HG03196 (cell line): ENCODE measurements at regions not wholly inside any gene's neighbourhood (a gene's known extent, or its start where the extent isn't known, plus 50 kb on each side); places are given as distances from the start of the nearest gene placed in this dataset.
"Not testable (repeated sequence)": the region's sequence is repeated elsewhere in the genome, so short reads cannot be mapped to it uniquely, and the experiment has no call there.

Experiments used
- ATAC-seq: cut with Tn5 transposase; IDR thresholded peaks from one replicate; pipeline ENCODE4 v1.9.1; 2021; ENCODE audit not compliant: unreplicated experiment

DNA sequence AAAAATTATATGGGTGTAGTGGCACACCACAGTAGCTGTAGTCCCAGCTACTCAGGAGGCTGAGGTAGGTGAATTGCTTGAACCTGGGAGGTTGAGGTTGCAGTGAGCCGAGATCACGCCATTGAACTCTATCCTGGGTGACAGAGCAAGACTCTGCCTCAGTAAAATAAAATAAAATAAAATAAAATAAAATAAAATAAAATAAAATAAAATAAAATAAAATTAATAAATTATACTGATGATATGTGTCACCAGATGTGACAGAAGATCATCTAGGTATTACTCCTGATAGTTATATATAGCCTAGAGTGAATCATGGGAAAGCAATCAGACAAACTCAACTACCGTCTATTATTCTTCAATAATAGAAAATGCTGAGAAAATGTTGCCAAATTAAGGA lies 972.5 kb downstream of the MRPL39 start:
- ATAC-seq = no peak

- no peak for ATAC-seq
These were observed 978.7 kb downstream of the MRPL39 start for GRCh38 chr21:24628536-24628935.

DNA sequence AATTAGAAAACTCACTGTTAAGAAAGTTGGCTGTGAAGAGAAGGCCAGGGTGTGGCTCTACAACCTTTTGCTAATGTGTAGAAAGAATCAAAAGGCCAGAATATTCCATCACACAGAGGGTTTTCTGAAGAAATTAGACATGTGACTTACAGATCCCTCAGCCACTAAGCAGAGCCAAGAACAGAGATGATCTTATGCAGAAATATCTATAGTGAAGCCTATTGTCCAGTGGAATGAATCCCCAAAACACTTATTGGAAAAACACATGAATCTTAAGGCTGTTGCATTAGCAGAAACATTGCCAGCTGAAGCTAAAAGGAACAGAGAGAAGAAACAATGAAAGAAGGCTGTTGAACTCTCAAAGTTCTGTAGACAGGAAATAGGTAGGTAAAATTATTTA lies 979.2 kb downstream of the MRPL39 start:
- no peak for ATAC-seq

GRCh38 chr21:24617819-24618218 lies 989.5 kb downstream of the MRPL39 start:
- no peak for ATAC-seq

GRCh38 chr21:24594082-24594481 lies 1013.2 kb downstream of the MRPL39 start:
- ATAC-seq = no peak

- no peak for ATAC-seq
These were observed 1017.0 kb downstream of the MRPL39 start for GRCh38 chr21:24590261-24590660.

DNA sequence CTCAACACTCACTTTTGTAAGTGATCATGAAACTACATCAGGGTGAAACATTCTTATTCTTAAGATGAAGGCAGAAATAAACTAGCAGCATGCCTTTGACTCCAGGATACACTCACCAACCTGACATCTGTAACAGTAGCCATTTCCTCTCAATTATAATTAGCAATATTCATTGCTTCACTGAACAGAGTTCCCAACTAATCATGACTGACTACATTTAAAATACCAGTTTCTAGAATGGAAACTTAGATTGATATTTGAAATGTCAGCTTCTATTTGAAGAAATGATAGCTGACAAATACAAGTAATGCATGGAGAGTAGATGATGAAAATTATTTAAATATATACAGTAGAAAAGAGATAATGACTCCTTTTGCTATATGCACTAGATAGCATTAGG lies 1023.8 kb downstream of the MRPL39 start:
- no peak for ATAC-seq

DNA sequence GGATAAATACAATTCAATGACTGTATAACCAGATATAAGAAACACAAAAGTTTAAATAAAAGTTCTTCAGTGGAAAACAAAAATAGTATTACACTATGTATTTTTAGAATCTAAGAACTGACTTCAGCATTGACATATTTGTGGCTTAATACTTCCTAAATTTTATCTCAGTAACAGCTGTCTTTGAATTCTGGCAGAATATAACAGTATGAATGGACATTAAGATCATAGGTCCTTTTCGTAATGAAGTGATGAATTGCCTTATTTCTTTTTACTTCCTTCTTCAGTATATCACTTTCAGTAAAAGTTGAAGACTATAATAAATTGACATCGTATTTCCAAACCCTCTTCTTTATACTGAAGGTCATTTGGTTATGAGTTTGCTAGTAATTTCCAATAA lies 1030.0 kb downstream of the MRPL39 start:
- ATAC-seq = no peak

DNA sequence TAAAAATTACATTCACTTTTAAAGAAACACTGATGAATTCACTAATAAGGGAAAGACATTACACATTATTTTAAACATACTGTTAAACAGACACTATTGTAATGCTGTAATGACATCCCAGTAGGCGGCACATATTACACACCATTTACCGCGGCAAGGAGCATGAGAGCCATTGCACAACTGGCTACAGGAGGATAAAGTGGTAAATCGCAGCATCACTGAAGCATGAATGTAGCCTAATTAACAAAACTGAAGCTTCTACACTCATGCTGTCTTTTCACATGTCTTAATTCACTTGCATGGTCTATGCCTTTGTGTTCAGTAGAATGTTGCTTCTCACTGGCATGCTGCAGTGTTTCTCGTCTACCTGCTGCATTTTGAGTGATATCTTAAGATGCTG lies 1046.0 kb downstream of the MRPL39 start:
- no peak for ATAC-seq

DNA sequence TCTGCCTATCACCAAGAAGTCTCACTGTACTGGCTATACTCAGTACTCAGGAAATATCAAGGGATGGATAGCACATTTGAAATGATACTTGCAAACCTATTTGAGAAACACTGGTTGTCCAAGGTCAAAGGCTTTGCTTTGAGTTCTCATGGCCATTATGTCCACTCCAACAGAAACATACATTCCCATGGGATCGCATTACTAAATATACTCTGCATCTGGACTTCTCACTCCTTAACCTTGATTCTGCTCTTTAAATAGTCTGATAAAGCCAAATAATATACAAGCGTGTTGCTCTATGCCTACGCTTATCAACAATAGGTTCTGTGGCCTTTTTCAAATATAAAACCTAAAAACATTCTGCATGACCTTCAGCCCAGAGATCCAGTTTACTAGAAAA lies 1054.8 kb downstream of the MRPL39 start:
- ATAC-seq = no peak

DNA sequence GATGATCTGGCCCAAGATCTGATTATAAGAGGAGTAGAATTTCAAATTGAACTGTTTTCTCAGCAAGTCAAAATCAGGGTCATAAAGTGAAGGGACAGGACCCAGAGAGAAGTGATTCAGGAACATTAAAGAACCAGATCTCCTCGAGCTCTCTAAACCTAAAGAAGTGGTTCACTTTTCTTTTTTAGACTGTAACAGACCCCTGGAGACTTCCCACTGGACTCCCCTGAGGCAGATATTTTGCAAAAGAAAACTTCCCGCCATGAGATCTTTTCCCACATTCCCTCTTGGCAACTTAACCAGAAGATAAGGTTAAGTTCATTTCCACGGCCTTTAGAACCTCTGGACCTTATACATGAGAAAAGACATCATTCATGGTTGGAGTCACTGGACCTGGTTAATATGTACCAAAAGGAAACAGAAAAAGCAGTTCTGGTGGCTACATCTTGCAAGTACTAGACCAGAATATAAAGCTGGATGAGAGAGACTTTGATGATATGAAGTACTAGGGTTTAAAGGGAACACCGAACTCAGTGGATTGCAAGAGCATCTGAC lies 1061.4 kb downstream of the MRPL39 start:
- ATAC-seq = no peak

- no peak for ATAC-seq
These were observed 1093.1 kb downstream of the MRPL39 start for GRCh38 chr21:24514081-24514733.

GRCh38 chr21:24509131-24509530 lies 1098.2 kb downstream of the MRPL39 start:
- no peak for ATAC-seq

GRCh38 chr21:24486973-24487372 lies 1120.3 kb downstream of the MRPL39 start:
- ATAC-seq = no peak

- ATAC-seq = not testable (repeated sequence)
These were observed 1123.9 kb downstream of the MRPL39 start for GRCh38 chr21:24483361-24483760.

- no peak for ATAC-seq
These were observed 1136.4 kb downstream of the MRPL39 start for GRCh38 chr21:24470852-24471251.

- no peak for ATAC-seq
These were observed 1150.9 kb downstream of the MRPL39 start for GRCh38 chr21:24456358-24456757.

- no peak for ATAC-seq
These were observed 1157.2 kb downstream of the MRPL39 start for GRCh38 chr21:24450119-24450518.

DNA sequence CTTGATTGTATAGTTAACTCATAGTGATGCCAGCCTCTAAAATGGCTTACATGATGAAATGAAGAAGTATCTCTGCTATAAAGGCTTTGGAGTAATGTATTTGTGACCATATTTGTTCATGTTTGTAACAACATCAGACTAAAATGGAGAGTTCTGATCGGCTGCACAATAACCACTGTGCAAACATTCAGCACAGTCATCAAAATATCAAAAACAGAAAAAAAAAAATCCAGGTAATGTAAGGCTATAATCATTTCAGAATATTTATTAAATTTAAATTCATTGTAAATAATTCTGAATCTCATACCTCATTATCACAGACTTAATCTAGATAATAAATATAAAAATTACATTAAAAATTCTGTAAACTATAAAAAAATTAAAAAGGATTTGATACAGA lies 1161.8 kb downstream of the MRPL39 start:
- no peak for ATAC-seq

- ATAC-seq = no peak
These were observed 1162.5 kb downstream of the MRPL39 start for GRCh38 chr21:24444736-24445135.

- no peak for ATAC-seq
These were observed 1171.0 kb downstream of the MRPL39 start for GRCh38 chr21:24436236-24436635.

DNA sequence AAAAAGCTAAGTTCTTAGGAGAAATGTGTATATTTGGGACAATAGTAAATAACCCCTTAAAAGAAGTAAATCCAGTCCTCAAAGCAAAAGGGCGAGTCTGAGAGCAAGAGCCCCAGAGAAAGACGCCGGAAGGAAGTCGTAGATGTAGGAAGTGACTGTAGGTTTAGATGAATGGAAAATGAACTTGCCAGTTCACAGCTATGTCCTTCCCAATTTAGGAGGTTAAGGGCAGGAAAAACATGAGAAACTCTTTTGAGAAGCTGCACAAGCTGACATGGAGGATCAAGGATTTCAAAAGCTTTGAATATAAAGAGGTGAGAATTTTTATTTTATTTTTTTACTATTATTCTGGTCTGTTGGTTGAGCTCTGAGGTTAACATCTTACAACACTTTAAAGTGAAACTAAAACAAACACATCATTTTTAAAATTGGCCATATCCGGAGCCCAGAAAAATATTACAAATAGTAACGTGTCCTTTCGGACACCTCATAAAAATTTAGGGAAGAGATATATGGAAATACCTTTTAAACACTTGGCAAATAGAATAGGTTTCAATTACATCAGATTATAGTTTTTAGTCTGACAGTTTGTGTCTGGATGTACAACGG lies 1178.6 kb downstream of the MRPL39 start:
- peak; percentile 84 for ATAC-seq

- ATAC-seq = no peak
These were observed 1182.5 kb downstream of the MRPL39 start for GRCh38 chr21:24424776-24425175.
